B cell (primary cell): ENCODE measurements at regions not wholly inside any gene's neighbourhood (a gene's known extent, or its start where the extent isn't known, plus 50 kb on each side); places are given as distances from the start of the nearest gene placed in this dataset.

Experiments
- EZH2 ChIP-seq: IDR thresholded peaks from 2 replicates; pipeline ENCODE4 v1.6.1; 2012; ENCODE audit warnings: borderline replicate concordance, low read depth, mild to moderate bottlenecking, moderate library complexity, low read length; ENCODE audit not compliant: insufficient read depth, poor library complexity, severe bottlenecking
- TF ChIP-seq, protein P1 (sequence below): fragments of 200-600 bp; IDR thresholded peaks from one replicate; pipeline ENCODE4 v1.8.0; 2022; ENCODE audit warnings: antibody characterized with exemption, mild to moderate bottlenecking

DNA sequence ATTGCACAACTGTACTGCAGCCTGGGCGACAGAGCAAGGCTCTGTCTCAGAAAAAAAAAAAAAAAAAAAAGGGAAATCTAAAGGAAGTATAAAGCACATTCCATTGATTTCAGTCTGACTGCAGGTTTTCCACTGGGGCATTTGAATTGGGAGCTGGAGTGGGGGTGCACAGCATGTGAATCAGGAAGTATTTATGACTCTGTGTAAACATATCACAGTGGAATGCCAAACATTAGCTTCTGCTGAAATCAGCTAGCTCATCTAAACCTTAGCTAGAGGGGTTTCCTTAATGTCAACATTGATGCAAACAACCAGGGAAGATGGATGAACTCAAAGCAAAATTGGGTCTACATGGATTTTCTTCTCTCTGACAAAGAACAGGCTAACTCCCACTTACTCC is 641.0 kb upstream of the EEF2KMT start:
- TF ChIP-seq, protein P1, sequence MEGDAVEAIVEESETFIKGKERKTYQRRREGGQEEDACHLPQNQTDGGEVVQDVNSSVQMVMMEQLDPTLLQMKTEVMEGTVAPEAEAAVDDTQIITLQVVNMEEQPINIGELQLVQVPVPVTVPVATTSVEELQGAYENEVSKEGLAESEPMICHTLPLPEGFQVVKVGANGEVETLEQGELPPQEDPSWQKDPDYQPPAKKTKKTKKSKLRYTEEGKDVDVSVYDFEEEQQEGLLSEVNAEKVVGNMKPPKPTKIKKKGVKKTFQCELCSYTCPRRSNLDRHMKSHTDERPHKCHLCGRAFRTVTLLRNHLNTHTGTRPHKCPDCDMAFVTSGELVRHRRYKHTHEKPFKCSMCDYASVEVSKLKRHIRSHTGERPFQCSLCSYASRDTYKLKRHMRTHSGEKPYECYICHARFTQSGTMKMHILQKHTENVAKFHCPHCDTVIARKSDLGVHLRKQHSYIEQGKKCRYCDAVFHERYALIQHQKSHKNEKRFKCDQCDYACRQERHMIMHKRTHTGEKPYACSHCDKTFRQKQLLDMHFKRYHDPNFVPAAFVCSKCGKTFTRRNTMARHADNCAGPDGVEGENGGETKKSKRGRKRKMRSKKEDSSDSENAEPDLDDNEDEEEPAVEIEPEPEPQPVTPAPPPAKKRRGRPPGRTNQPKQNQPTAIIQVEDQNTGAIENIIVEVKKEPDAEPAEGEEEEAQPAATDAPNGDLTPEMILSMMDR = no peak
- TF ChIP-seq EZH2 = no peak
